ENCODE measurements at regions not wholly inside any gene's neighbourhood (a gene's known extent, or its start where the extent isn't known, plus 50 kb on each side); places are given as distances from the start of the nearest gene placed in this dataset.
"Not testable (repeated sequence)": the region's sequence is repeated elsewhere in the genome, so short reads cannot be mapped to it uniquely, and the experiment has no call there.

DNA sequence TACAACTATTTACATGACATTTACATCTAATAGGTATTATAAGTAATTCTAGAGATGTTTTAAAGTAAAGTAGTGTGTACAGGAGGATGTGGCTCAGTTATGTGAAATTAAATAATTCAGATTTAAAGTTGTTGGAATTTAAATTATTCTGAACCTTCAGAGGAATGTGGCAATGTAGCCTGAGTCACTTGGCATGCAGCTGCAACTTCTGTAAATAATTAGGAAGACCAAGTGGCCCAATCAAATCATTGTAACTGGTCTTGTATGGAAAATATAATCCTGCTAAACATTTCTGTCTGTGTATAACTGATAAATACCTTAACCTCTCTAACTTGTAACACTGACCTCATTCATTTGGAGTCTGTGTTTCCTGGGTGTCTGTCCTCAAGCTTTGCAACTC is 828.9 kb downstream of the GLUD2 start:
- DNase-seq, result no peak

- not testable (repeated sequence) for DNase-seq
Measured at GRCh38 chrX:121877337-121877736, 829.9 kb downstream of the GLUD2 start.

DNA sequence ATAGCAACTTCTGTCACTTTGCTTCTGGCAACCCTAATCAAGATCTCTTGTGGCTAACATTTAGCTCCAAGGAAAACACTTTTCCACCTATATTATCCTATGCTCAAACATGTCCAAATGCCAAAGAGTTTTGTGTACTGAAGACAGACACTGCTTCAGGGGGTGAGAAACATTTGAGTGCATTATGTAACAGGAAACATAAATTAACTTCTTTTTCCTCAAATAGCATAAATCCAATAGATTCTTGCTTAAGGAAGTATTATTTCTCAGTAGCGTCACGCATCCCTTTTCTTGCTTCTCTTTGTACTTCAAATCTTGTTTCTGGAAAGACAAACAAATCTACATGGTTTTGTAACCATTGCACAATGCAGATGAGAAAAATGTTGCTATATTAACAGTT is 839.1 kb downstream of the GLUD2 start:
- DNase-seq, result no peak

DNA sequence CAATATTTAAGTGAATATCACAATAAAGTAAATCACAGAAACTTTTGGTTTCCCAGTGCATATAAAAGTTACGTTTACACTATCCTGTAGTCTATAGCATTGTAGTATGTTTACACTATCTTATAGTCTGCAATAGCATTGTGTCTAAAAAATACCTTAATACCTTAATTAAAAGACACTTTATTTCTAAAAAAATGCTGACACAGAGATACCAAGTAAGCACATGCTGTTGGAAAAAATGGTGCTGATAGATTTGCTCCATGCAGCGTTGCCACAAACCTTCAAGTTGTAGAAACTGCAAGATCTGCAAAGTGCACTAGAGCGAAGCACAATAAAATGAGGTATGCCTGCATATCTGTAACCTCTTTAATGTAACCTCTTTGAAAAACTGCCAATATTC is 847.3 kb downstream of the GLUD2 start:
- DNase-seq, result no peak

DNA sequence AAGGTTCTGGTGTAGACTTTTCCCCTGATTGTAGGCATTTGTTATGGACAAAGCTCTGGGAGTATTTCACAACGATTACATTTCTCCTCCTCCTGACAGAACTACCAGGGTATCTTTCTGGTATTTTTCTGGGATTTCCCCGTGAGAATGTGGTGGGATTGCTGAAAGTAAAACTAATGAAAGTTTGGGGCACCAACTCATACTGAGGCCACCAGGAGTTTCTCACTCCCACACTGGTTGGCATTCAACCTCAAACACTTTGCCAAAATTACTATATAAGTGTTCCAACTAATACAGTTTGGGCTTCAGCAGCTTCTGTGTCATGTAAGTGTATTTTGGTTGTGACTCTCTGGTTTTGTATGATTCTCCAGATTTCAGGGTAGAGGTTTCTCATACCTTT is 855.1 kb downstream of the GLUD2 start:
- DNase-seq, result no peak

DNA sequence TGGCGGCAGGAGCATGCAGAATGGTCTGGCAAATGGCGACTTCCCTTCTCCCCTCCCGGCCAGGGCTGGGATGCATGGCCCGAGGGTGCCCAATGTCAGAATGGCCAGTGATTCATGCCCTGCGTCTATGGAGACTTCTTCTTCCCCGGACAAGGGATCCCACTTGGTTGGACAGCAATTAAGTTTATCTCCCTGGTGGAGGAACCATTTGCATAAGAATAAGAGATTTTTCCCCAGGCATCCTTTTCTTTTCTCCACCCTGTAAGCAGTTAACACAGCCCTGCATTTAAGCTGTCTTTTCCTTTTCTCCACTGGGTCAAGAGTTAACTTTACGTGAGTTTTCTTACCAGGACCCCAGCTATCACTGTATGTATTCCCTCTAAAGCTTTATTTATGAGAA is 856.6 kb downstream of the GLUD2 start:
- DNase-seq, result no peak

DNA sequence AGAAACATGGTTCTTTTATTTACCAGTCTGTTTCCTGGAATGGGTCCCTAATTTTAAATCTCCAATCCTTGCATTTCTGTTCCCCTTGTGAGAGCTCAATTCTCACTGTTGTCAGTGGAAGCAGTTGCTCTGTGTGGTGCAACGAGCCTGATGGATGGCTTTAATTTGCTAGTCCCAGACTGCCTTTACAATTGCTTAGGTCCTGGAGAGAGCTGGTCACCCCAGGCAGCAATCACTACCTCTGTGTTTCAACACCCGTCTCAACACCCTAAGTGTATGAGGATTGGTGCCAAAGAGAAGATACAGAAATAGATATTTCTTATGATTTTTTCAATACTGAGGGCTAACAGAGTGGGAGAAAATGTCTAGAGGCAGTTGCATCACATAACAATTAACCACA is 873.8 kb downstream of the GLUD2 start:
- DNase-seq, result no peak

- no peak for DNase-seq
Measured at GRCh38 chrX:121931567-121931966, 884.2 kb downstream of the GLUD2 start.

DNA sequence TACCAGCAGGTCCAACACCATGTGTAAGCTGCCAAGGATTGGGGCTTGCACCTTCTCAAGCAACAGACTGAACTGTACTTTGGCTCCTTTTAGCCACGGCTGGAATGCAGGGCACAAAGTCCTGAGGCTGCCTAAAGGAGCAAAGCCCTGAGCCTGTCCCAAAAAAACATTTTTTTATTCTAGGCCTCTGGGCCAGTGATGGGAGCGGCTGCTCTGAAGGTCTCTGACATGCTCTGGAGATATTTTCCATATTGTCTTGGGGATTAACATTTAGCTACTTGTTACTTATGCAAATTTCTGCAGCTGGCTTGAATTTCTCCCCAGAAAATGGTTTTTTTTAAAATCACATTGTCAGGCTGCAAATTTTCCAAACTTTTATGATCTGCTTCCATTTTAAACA is 885.3 kb downstream of the GLUD2 start:
- no peak for DNase-seq

DNA sequence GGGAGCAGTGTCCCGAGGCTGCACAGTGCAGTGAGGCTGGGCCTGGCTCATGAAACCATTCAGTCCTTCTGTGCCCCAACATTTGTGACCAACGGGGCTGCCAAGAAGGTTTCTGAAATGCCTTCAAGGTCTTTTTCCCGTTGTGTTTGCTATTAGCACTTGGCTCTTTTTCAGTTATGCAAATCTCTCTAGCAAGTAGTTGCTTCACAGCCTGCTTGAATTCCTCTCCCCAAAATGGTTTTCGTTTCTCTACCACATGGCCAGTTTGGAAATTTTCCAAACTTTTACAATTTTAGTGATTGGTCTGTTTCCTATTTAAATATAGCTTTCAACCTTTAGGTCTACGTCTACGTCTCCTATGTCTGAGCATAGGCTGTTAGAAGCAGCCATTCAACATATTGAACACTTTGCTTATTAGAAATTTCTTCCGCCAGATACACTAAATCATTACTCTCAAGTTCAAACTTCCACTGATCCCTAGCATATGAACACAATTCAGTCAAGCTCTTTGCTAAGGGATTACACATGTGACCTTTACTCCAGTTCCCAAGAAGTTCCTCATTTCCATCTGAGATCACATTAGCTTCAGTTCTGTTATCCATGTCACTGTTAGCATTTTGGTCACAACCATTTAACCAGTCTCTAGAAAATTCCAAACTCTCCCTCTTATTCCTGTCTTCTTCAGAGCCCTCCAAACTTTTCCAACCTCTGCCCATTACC is 901.8 kb downstream of the GLUD2 start:
- DNase-seq, result no peak

DNA sequence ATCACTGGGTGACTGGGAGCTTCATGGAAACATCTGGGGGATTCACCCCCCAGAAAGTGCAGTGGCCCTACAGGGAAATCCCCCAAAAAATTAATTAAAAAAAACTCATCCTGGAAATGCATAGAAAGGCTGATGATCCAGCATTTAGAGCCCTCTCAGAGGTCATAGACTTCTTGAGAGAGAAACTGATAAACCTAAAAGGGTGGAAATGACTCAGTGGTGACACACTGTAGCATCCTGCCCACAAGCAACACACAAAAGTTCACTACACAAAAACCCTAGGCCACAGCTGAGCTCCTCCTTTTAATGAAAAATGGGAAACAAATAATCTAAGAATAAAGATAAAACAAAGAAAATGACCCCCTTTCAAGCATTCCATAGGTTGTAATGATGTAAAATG is 911.5 kb downstream of the GLUD2 start:
- DNase-seq, result no peak

- DNase-seq, result no peak
Measured at GRCh38 chrX:121975671-121976070, 928.3 kb downstream of the GLUD2 start.

- no peak for DNase-seq
Measured at GRCh38 chrX:121987163-121987562, 939.8 kb downstream of the GLUD2 start.

- no peak for DNase-seq
Measured at GRCh38 chrX:121987835-121988234, 940.4 kb downstream of the GLUD2 start.

DNA sequence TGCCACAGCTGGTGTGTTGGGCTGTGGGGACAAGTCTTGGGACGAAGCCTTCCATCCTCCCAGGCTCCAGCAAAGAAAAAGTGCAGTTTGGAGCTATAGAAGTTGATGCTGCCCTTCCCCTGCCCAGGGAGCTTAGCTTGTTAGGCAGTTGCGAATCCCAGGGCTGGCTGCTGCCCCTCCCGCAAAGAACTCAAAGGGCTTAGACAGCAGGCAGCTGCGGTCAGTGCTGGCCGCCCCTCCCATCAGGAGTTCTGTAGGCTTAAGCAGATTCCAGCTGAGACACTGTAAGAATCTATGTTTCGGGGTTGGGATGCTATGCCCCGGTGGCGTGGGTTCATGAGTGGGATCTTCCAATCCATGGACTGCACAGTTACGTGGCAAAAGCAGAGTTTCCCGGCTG is 956.7 kb downstream of the GLUD2 start:
- DNase-seq, result no peak

DNA sequence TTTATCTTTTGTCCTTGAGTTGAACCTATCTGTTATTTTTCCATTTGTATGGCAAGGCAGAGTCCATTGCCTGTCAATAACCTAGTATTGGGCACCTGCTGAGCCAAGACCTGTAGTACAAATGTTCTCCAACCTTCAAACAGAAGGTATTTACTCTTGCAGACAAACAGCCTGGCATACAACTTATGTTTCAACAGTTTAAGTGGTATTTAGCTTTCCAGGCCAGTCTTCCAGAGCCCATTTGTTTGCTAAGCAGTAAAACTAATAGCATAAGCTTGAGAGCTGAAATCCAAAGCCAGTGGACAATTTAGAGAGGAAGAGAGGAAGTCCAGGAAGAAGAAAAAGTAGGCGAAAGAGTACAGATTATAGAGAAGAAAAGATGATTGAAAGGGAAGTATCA is 979.3 kb downstream of the GLUD2 start:
- no peak for DNase-seq

DNA sequence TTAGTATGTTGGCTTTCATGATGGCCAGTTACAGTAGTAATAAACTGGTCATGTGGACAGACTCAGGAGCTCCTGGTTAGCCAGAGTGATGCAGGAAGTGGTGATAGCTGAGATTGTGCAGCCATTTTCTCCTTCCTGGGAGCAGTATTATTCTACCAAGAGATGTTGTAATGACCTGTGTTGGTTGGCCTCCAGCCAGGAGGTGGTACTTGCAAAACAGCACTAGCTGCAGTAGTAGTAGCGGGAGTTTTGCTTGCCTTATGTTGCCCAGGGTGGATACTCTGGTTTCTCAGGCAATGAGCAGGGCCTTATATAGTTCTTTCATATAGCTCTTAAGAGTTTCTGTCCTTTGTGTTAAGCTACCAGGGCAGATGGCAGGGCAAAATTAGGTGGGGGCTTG is 998.8 kb downstream of the GLUD2 start:
- DNase-seq, result no peak

DNA sequence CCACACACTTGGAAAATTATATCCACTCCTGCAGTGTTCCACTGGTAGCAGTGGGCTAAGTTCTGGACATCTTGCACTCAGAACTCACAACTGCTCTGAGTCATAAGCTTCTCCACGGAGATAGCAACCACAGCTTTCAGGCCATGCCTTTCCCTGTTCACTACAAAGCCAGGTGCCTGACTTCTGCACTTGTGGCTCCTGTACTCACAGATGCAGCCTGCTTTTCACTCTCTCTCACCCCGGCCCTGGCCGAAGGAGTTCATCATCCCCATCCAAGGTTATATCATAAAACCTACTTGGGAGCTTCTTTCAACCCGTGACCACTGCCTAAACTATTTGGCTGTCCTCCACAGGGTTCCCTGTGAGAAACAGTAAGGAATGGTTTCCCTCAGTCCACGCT is 999.4 kb downstream of the GLUD2 start:
- DNase-seq, result no peak

DNA sequence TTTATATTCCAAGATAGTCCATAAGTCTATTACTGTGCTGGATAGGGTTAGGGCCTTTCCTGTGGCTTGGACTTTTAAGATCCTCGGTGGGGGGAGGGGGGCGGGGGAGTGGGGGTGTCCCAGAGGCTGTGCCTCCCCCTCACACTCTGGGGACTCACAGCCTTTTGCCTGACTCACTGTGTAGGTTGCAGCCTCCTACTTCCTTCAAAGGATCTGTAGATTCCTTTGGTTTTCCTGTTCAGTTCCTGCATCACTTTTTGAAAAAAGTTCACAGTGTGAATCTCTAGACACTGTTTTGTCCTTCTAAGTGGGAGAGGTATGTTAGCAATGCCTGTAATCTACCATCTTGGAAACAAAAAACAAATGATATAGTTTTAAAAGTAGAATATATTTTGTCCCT is 999.9 kb downstream of the GLUD2 start:
- no peak for DNase-seq

- no peak for DNase-seq
Measured at GRCh38 chrX:122055460-122055859, 1008.0 kb downstream of the GLUD2 start.

DNA sequence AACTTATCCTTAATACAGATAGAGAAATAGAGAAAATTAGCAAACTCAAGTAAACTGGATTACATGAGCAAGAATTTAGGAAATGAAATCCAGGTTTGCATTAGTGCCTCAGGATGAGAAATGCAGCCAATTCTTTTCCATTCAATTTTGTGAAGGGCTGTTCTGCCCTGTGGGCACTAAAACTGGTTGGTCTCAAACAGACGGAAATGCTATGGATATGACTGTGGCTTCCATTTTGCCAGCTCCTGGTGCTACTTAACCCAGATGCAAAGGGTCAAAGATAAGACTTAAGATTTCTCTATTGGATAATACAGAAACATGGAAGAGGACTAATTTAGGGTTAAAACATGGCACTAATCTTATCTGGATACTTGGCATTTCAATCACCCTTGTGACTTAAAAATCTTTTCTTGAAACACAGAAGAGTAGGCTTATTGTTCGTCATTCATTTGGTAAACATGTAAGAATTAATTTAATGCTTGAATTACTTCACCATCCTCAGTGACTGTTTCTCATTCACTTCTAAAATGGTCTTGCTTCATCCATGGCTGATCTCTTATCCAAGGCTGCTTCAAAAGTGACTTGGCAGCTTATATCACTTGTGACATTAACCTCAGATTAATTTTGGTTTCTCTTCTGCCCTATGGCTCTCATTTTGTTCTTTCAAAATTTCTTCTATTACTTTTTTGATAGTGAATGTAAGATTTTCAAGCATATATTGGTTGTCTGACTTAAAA is 1008.7 kb downstream of the GLUD2 start:
- DNase-seq, result no peak

DNA sequence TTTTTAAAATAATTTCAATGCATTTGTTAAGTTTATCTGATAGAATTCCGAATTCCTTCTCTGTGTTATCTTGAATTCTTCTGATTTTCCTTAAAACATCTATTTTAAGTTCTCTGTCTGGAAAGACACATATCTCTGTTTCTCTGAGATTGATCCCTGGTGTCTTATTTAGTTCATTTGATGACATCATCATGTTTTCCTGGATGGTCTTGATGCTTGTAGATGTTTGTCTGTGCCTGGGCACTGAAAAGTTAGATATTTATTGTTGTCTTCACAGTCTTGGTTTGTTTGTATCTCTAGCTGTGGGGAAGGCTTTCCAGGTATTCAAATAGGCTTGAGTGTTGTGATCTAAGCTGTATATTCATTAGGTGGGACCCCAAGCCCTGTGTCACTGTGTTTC is 1028.8 kb downstream of the GLUD2 start:
- DNase-seq, result no peak

DNA sequence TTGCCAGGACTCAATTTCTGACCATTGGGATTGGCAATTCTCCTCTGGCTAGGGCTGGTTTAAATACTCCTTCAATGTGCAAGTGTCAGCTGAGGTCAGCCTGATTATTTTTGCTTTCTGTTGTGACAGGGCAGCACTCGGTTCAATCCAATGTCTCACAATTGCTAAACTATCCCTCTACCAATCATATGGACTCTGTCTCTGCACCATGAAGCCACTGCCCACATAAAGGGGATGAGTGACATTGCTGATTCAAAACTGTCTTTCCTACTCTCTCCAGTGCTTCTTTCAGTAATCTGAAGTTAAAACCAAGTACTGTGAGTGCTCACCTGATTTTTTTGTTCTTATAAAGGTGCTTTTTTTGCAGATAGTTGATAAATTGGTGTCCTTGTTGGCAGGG is 1030.7 kb downstream of the GLUD2 start:
- no peak for DNase-seq

DNA sequence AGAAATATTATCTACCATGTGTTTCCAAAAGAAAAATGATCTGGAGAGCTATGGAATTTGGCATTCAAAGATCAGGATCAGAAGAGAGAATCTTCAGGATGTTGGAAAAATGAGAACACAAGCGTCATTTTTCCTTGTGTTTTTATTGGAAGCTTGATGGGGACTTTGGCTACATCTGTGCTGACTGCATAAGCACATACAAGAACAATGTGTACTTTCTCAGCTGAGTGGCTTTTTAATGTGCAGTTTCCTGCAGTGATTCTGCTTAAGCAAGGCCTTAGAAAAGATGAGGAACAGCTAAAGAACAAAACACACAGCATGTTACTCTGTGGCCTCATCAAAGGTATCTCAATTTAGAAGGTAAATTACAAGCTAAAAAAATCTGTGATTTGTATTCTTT is 1039.9 kb downstream of the GLUD2 start:
- DNase-seq, result no peak

GRCh38 chrX:122091571-122091970 is 1044.2 kb downstream of the GLUD2 start:
- no peak for DNase-seq

Measured in CD4-positive, alpha-beta T cell treated with Interleukin-6 for 4 hours (primary cell).